ENCODE measurements at regions not wholly inside any gene's neighbourhood (a gene's known extent, or its start where the extent isn't known, plus 50 kb on each side); places are given as distances from the start of the nearest gene placed in this dataset.

DNA sequence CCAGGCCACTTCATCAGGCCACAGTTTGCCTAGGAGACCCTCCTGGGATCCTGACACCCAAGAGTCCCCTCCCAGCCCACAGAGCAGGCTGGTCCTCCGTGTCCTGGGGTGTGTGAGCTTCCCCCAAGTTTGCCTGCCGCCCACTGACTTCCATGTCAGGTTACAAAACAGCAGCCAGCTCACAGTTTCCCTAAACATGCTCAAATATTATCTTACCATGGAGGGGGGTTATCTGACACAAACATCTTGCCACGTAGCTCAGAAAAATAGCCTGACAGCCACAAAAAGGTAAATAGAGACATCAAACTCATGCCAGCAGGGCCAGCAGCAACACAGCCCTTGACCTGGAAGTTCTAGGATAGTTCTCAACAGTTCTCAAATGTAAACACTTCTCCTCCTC, 346.5 kb downstream of the TNS1 start:
- Mint-ChIP-seq H3K4me3 (no peak overlapping the region), H3K4me1 (no peaks in the 10 kb centered on the region), H3K36me3 (ENCODE audit: low read depth) (no peaks in the 10 kb centered on the region), H3K27ac (no peak overlapping the region), H3K27me3 (peaks cover 17% of the 10 kb centered on the region)
- H3K9me3 ChIP-seq (ENCODE audit: control insufficient read depth, low read length, poor library complexity, severe bottlenecking) = no peaks in the 10 kb centered on the region
- DNase-seq = no peak
- no peak for ATAC-seq

DNA sequence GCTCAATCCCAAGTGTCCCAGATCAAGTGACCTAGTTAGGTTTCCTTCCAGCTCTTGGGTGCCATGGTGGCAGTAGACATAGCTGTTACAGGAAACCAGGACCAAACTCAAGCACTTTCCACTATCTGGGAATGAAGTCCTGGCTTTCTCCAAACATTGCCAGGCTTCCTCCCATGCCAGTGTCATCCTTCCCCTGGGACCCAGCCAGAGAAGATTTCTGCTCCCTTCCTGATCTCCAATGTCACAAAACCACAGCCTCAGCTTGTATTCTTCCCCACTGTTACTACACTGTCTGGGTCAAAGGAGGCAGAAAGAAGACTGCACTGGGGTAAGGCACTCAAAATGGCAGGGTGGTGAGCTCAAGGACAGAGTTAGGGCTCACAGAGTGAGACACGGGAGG, 347.1 kb downstream of the TNS1 start:
- H3K27me3 Mint-ChIP-seq = peaks cover 17% of the 10 kb centered on the region
- H3K9me3 ChIP-seq (ENCODE audit: control insufficient read depth, low read length, poor library complexity, severe bottlenecking) = no peaks in the 10 kb centered on the region
- no peak for ATAC-seq
- peaks cover under 1% of the 10 kb centered on the region for H3K4me1 Mint-ChIP-seq
- H3K27ac Mint-ChIP-seq = no peak overlapping the region
- H3K4me3 Mint-ChIP-seq = no peak overlapping the region
- H3K36me3 Mint-ChIP-seq (ENCODE audit: low read depth) = no peaks in the 10 kb centered on the region
- DNase-seq = no peak

DNA sequence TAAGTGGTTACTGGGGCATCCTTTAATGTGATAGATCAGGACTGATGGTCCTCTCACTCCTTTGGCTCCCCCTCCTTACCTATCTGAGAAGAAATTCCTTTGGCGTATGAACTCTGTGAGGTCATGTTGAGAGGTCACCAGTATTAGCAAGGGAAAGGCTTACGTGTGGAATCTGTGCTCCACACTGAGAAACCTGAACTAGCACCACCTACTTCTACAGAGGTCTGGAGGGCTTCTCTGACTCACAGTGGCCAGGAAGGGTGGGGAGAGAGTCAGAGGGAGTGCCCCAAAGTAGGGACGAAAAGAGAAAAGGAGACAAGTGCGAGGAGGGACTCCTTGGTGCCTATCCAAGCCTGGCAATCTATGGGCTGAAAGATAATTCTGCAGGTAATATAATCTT, 348.6 kb downstream of the TNS1 start:
- ATAC-seq = no peak
- peaks cover 2% of the 10 kb centered on the region for H3K4me1 Mint-ChIP-seq
- H3K27me3 Mint-ChIP-seq = peaks cover 17% of the 10 kb centered on the region
- H3K9me3 ChIP-seq (ENCODE audit: control insufficient read depth, low read length, poor library complexity, severe bottlenecking) = no peaks in the 10 kb centered on the region
- no peak overlapping the region for H3K27ac Mint-ChIP-seq
- H3K4me3 Mint-ChIP-seq = no peak overlapping the region
- DNase-seq = no peak
- H3K36me3 Mint-ChIP-seq (ENCODE audit: low read depth) = peaks cover 3% of the 10 kb centered on the region

DNA sequence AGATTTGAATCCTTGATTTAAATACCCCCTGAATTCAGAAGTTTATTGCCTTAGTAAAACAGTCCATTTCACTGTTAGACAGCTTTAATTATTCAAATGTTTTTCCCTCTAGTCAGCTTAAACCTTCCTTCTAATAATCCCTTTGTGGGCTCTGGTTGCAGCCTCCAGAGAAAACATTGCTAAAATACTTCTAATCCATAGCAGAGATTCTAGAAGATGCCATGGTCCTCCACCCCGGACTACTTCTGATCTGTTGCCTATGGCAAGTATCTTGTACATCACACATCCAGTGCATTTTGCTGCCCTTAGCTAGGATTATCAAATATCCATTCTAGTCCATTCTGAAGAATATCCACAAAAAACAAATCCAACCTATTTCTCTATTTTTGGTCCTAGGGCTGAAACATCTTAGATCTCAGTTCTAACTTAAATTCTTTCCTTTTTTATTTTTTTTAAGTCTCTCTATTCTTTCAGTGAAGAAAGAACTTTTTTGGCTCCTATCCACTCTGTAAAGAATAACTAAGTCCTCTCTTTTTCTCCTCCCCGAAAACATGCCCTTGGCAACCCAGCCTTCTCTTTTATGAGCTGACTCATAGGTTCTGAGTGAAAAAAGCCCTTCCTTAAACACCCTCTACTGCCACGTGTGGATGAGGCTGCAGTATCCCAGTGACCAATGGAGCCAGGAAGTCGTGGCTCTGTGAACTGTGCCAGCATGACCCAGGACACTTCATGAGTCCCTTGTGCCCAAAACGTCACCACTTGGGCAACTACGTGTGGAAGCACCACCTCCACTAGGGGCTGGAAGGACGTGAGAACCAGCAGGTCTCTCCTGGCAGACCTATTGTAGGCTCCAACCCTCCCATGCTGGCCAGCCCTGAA, 349.8 kb downstream of the TNS1 start:
- Mint-ChIP-seq H3K27me3 (peaks cover 17% of the 10 kb centered on the region), H3K4me3 (no peak overlapping the region), H3K4me1 (peaks cover 2% of the 10 kb centered on the region), H3K27ac (no peak overlapping the region), H3K36me3 (ENCODE audit: low read depth) (peaks cover 3% of the 10 kb centered on the region)
- ATAC-seq (no peak), DNase-seq (no peak)
- H3K9me3 ChIP-seq (ENCODE audit: control insufficient read depth, low read length, poor library complexity, severe bottlenecking) = no peaks in the 10 kb centered on the region

DNA sequence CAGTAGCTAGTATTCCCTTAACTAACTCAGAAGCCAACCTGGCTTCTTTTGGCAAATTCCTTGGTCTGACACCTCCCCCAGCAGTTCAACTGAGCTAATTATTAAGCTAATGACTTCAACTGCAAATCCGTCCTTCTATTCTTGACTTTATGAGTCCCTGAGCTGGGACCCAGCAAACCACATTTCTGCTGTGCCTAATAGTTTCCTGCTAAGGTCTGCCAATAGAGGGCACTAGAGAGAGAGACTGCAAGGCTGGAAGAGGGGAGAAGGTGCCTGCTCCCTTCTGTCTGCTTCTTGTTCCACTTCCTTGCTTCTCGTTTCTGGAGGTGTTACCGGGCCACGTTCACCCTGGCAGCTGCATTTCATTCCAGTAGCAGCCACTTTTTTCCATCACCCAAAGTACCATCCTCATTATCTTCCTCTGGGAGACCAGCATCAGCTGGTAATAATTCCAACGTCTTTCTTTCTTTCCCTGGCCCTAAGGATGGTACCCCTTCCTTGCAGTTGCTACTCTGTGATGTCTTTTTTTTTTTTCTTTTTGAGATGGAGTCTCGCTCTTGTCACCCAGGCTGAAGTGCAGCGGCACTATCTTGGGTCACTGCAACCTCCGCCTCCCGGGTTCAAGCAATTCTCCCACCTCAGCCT, 352.0 kb downstream of the TNS1 start:
- Mint-ChIP-seq H3K36me3 (ENCODE audit: low read depth) (peaks cover 3% of the 10 kb centered on the region), H3K4me1 (peaks cover 2% of the 10 kb centered on the region), H3K4me3 (no peak overlapping the region), H3K27me3 (peaks cover 11% of the 10 kb centered on the region), H3K27ac (no peak overlapping the region)
- ATAC-seq (no peak), DNase-seq (peak in 1 of 3 donors; percentile 4)
- H3K9me3 ChIP-seq (ENCODE audit: control insufficient read depth, low read length, poor library complexity, severe bottlenecking) = no peaks in the 10 kb centered on the region

DNA sequence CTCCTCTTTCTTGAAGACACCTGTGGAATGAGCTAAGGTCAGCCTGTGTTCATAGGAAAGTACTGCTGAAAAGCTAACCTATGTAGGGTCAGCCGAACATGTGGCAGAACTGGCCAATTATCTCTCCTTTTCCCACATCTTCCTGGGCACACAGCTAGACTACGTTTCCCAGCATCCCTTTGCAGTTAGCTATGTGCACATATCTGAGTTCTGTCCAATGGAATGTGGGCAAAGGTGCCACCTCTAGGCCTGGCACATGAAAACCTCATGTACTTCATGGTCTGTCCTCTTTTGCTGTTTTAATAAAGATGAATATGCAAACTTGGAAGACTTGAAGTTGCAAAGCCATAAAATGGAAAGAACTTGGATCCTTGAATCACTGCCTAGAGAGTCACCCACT, 352.6 kb downstream of the TNS1 start:
- Mint-ChIP-seq H3K27me3 (peaks cover 11% of the 10 kb centered on the region), H3K4me3 (no peak overlapping the region), H3K4me1 (peaks cover 2% of the 10 kb centered on the region), H3K27ac (no peak overlapping the region), H3K36me3 (ENCODE audit: low read depth) (peaks cover 3% of the 10 kb centered on the region)
- ATAC-seq (no peak), DNase-seq (no peak)
- no peaks in the 10 kb centered on the region for H3K9me3 ChIP-seq (ENCODE audit: control insufficient read depth, low read length, poor library complexity, severe bottlenecking)

DNA sequence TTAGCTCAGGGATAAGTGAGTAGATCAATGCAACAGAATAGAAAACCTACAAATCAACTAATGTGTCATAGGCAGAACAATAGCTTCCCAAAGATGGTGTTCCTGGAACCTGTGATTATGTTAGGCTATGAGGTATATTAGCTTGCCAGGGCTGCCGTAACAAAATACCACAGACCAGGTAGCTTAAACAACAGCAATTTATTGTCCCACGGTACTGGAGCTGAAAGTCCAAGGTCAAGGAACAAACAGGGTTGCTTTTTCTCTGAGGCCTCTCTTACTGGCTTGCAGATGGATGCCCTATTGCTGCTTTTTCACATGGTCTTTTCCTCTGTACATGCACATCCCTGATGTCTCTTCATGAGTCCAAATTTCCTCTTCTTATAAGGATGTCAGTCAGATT, 354.9 kb downstream of the TNS1 start:
- Mint-ChIP-seq H3K27me3 (peaks cover 6% of the 10 kb centered on the region), H3K36me3 (ENCODE audit: low read depth) (peaks cover 3% of the 10 kb centered on the region), H3K27ac (no peak overlapping the region), H3K4me1 (peaks cover 2% of the 10 kb centered on the region), H3K4me3 (no peak overlapping the region)
- DNase-seq = no peak
- no peaks in the 10 kb centered on the region for H3K9me3 ChIP-seq (ENCODE audit: control insufficient read depth, low read length, poor library complexity, severe bottlenecking)
- ATAC-seq = no peak

DNA sequence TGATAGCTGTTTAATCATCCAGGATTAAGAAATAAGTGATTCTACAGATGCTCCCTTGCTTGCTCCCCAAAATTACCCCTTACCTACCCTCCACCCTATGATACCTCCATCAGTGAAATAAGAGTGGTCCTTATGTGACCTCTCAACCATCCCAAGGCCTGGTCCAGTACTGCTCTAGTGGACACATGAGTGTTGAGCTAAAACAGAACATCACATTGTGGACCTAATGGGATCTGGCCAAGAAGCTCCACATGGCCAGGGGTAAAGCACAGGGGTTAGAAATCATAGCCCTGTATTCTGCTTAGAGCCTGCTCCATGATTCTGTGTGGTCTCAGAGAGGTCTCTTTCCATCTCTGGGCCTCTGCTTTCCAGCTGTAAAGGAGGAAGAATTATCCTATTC, 355.6 kb downstream of the TNS1 start:
- DNase-seq = no peak
- no peak for ATAC-seq
- Mint-ChIP-seq H3K27ac (no peak overlapping the region), H3K4me1 (peaks cover 2% of the 10 kb centered on the region), H3K27me3 (peaks cover 6% of the 10 kb centered on the region), H3K4me3 (no peak overlapping the region), H3K36me3 (ENCODE audit: low read depth) (peaks cover 3% of the 10 kb centered on the region)
- H3K9me3 ChIP-seq (ENCODE audit: control insufficient read depth, low read length, poor library complexity, severe bottlenecking) = no peaks in the 10 kb centered on the region

DNA sequence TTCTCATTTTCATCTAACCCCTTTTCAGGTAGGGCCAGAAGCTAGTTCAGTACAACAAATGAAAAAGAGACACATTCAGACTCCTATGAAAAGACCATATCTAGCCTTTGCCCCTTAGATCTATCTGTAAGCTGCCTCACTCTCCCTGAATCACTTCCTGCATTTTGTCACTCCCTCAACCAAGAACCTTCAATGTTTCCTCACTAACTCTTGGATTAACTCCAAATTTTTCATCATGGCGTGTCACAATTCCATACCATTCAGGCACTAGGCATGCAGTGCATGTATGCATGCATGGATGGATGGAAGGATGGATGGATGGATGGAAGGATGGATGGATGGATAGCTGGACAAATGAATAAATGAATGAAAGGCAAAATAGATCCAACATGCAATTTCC, 356.9 kb downstream of the TNS1 start:
- DNase-seq = no peak
- peaks cover 3% of the 10 kb centered on the region for H3K36me3 Mint-ChIP-seq (ENCODE audit: low read depth)
- H3K27ac Mint-ChIP-seq = no peak overlapping the region
- peaks cover 2% of the 10 kb centered on the region for H3K4me1 Mint-ChIP-seq
- H3K4me3 Mint-ChIP-seq = no peak overlapping the region
- H3K27me3 Mint-ChIP-seq = peaks cover 6% of the 10 kb centered on the region
- ATAC-seq = no peak
- no peaks in the 10 kb centered on the region for H3K9me3 ChIP-seq (ENCODE audit: control insufficient read depth, low read length, poor library complexity, severe bottlenecking)

DNA sequence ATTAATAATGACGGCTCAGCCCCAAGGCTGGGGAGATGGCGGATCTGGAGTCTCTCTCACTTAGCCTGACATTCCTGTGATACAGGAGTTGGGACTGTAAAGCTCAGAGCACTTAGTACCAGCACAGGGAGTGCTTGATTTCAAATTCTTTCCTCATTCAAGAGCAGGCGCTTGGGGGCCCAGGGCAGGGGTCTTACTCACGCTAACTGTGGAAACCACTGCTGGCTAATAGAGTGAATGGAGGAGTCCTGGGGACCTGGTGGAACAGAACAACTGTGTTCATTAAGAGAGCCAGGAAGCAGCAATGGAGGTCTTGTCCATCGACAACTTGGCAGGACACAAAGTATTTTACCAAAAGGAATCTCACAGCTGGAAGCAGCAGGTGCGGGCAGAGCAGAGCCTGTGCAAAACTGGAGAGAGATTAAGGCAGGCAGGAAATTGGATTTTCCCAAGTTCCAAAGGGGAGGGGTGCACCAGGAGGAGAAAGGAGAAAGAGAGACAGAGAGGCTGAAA, 358.9 kb downstream of the TNS1 start:
- no peak for ATAC-seq
- Mint-ChIP-seq H3K36me3 (ENCODE audit: low read depth) (no peaks in the 10 kb centered on the region), H3K27ac (no peak overlapping the region), H3K27me3 (peaks cover 6% of the 10 kb centered on the region), H3K4me1 (no peaks in the 10 kb centered on the region), H3K4me3 (no peak overlapping the region)
- DNase-seq = no peak
- no peaks in the 10 kb centered on the region for H3K9me3 ChIP-seq (ENCODE audit: control insufficient read depth, low read length, poor library complexity, severe bottlenecking)

DNA sequence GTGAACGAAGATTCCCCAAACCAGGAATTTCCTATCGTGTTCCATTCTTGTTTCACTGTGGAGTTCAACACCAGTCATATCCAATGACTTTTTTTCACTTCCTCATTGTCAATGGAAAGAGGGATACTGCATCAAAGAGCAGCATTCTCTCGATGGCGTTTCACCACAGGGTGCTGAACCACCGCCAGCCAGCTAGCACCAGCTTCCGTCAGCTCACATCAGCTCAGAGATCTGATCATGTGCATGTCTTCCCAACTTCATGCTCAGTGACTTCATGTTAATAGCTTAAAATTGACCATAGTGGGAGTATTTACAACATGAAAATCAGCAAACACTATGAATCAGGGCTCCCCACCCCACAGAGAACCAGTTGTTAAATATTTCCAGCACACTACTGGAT, 359.9 kb downstream of the TNS1 start:
- no peak for DNase-seq
- Mint-ChIP-seq H3K4me1 (no peaks in the 10 kb centered on the region), H3K4me3 (no peak overlapping the region), H3K27ac (no peak overlapping the region), H3K36me3 (ENCODE audit: low read depth) (no peaks in the 10 kb centered on the region), H3K27me3 (peaks cover 6% of the 10 kb centered on the region)
- no peaks in the 10 kb centered on the region for H3K9me3 ChIP-seq (ENCODE audit: control insufficient read depth, low read length, poor library complexity, severe bottlenecking)
- no peak for ATAC-seq

DNA sequence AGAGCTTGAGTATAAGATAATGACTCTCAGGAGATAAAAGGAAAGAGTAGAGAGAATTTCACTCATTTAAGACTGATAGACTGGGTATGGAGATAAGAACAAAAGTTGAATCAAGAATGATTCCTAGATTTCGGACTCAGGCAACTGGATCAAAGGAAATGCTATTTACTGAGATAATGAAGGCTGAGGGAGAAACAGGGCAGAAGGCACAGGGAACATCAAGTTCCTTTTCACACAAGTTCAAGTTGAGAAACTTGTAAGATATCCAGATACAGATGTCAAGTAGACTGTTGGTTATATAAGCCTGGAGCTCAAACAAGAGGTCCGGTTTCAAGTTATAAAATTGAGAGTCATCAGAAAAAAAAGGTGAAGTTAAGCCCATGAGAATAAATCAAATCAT, 360.8 kb downstream of the TNS1 start:
- H3K27ac Mint-ChIP-seq = no peak overlapping the region
- H3K27me3 Mint-ChIP-seq = peaks cover under 1% of the 10 kb centered on the region
- H3K9me3 ChIP-seq (ENCODE audit: control insufficient read depth, low read length, poor library complexity, severe bottlenecking) = no peaks in the 10 kb centered on the region
- H3K36me3 Mint-ChIP-seq (ENCODE audit: low read depth) = no peaks in the 10 kb centered on the region
- no peaks in the 10 kb centered on the region for H3K4me1 Mint-ChIP-seq
- DNase-seq = no peak
- ATAC-seq = no peak
- H3K4me3 Mint-ChIP-seq = no peak overlapping the region

DNA sequence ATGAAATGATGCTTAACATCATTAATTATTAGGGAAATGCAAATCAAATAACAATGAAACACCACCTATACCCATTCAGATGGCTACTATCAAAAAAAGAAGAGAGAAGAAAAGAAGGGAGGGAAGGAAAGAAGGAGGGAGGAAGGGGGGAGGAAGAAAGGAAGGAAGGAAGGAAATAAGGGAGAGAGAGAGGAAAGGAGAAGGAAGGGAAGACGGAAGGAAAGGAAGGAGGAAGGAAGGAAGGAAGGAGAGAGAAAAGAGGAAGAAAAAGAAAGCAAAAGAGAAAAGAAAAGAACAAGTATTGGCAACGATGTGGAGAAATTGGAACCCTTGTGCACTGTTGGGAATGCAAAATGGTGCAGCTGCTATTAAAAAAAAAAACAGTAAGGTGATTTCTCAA, 363.3 kb downstream of the TNS1 start:
- no peak overlapping the region for H3K27ac Mint-ChIP-seq

DNA sequence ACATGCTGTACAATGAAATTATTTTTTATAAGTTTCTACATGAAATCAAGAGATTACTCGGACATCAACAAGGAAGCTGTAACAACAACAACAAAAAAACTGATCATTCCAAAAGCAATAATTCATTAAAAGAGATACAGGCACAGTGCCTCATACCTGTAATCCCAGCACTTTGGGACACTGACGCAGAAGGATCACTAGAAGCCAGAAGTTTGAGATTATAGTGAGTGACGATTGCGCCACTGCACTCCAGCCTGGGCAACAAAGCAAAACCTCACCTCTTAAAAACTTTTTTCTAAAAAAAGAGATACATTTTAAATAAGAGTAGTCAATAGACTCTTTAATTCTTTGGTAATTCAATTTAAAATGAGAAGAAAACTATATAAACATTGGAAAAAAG, 364.3 kb downstream of the TNS1 start:
- Mint-ChIP-seq H3K36me3 (ENCODE audit: low read depth) (peaks cover 3% of the 10 kb centered on the region), H3K27me3 (no peaks in the 10 kb centered on the region), H3K4me3 (no peak overlapping the region), H3K27ac (no peak overlapping the region), H3K4me1 (no peaks in the 10 kb centered on the region)
- ATAC-seq (no peak), DNase-seq (no peak)
- no peaks in the 10 kb centered on the region for H3K9me3 ChIP-seq (ENCODE audit: control insufficient read depth, low read length, poor library complexity, severe bottlenecking)

More for the DNA sequence above, 363.3 kb downstream of the TNS1 start:
- H3K27me3 Mint-ChIP-seq = no peaks in the 10 kb centered on the region
- H3K4me1 Mint-ChIP-seq = no peaks in the 10 kb centered on the region
- DNase-seq (no peak), ATAC-seq (no peak)
- no peaks in the 10 kb centered on the region for H3K9me3 ChIP-seq (ENCODE audit: control insufficient read depth, low read length, poor library complexity, severe bottlenecking)
- H3K4me3 Mint-ChIP-seq = no peak overlapping the region
- H3K36me3 Mint-ChIP-seq (ENCODE audit: low read depth) = no peaks in the 10 kb centered on the region
